ENCODE measurements at regions not wholly inside any gene's neighbourhood (a gene's known extent, or its start where the extent isn't known, plus 50 kb on each side); places are given as distances from the start of the nearest gene placed in this dataset.

DNA sequence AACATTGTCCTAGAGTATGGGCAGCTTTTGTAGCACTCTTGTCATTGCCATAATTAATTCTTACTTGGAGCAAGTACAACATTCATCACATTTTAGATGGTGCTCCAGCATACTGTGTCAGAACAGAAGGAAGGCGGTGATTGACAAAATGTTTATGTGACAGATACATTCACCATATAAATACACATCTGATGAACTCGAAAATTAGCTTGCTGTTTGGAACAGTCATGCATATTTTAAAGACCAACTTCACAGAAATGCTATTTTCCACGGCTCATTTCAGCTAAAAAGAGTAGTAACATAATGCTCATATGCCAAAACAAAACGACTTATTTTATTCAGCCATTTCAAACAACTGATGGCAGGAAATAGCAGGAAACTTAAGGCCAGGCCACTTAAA, 302.7 kb downstream of the MRPL39 start (continued):
- TF ChIP-seq, protein P1, sequence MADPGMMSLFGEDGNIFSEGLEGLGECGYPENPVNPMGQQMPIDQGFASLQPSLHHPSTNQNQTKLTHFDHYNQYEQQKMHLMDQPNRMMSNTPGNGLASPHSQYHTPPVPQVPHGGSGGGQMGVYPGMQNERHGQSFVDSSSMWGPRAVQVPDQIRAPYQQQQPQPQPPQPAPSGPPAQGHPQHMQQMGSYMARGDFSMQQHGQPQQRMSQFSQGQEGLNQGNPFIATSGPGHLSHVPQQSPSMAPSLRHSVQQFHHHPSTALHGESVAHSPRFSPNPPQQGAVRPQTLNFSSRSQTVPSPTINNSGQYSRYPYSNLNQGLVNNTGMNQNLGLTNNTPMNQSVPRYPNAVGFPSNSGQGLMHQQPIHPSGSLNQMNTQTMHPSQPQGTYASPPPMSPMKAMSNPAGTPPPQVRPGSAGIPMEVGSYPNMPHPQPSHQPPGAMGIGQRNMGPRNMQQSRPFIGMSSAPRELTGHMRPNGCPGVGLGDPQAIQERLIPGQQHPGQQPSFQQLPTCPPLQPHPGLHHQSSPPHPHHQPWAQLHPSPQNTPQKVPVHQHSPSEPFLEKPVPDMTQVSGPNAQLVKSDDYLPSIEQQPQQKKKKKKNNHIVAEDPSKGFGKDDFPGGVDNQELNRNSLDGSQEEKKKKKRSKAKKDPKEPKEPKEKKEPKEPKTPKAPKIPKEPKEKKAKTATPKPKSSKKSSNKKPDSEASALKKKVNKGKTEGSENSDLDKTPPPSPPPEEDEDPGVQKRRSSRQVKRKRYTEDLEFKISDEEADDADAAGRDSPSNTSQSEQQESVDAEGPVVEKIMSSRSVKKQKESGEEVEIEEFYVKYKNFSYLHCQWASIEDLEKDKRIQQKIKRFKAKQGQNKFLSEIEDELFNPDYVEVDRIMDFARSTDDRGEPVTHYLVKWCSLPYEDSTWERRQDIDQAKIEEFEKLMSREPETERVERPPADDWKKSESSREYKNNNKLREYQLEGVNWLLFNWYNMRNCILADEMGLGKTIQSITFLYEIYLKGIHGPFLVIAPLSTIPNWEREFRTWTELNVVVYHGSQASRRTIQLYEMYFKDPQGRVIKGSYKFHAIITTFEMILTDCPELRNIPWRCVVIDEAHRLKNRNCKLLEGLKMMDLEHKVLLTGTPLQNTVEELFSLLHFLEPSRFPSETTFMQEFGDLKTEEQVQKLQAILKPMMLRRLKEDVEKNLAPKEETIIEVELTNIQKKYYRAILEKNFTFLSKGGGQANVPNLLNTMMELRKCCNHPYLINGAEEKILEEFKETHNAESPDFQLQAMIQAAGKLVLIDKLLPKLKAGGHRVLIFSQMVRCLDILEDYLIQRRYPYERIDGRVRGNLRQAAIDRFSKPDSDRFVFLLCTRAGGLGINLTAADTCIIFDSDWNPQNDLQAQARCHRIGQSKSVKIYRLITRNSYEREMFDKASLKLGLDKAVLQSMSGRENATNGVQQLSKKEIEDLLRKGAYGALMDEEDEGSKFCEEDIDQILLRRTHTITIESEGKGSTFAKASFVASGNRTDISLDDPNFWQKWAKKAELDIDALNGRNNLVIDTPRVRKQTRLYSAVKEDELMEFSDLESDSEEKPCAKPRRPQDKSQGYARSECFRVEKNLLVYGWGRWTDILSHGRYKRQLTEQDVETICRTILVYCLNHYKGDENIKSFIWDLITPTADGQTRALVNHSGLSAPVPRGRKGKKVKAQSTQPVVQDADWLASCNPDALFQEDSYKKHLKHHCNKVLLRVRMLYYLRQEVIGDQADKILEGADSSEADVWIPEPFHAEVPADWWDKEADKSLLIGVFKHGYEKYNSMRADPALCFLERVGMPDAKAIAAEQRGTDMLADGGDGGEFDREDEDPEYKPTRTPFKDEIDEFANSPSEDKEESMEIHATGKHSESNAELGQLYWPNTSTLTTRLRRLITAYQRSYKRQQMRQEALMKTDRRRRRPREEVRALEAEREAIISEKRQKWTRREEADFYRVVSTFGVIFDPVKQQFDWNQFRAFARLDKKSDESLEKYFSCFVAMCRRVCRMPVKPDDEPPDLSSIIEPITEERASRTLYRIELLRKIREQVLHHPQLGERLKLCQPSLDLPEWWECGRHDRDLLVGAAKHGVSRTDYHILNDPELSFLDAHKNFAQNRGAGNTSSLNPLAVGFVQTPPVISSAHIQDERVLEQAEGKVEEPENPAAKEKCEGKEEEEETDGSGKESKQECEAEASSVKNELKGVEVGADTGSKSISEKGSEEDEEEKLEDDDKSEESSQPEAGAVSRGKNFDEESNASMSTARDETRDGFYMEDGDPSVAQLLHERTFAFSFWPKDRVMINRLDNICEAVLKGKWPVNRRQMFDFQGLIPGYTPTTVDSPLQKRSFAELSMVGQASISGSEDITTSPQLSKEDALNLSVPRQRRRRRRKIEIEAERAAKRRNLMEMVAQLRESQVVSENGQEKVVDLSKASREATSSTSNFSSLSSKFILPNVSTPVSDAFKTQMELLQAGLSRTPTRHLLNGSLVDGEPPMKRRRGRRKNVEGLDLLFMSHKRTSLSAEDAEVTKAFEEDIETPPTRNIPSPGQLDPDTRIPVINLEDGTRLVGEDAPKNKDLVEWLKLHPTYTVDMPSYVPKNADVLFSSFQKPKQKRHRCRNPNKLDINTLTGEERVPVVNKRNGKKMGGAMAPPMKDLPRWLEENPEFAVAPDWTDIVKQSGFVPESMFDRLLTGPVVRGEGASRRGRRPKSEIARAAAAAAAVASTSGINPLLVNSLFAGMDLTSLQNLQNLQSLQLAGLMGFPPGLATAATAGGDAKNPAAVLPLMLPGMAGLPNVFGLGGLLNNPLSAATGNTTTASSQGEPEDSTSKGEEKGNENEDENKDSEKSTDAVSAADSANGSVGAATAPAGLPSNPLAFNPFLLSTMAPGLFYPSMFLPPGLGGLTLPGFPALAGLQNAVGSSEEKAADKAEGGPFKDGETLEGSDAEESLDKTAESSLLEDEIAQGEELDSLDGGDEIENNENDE (IDR thresholded peaks at IDR 0.05; ENCODE audit: insufficient replicate concordance, low read length) = no peak
- TF ChIP-seq RBBP5 (IDR thresholded peaks at IDR 0.05; ENCODE audit: borderline replicate concordance, low read depth, low read length) = no peak
- no peak for TF ChIP-seq ZNF274 (IDR thresholded peaks at IDR 0.05; ENCODE audit: borderline replicate concordance, extremely low read depth, low read length)
- TF ChIP-seq CTCF (IDR thresholded peaks at IDR 0.05; ENCODE audit: control extremely low read depth in 1 of 3, insufficient read depth in 1 of 3, low read depth in 1 of 3, low read length in 3 of 3) = no peak
- TF ChIP-seq, protein P2, sequence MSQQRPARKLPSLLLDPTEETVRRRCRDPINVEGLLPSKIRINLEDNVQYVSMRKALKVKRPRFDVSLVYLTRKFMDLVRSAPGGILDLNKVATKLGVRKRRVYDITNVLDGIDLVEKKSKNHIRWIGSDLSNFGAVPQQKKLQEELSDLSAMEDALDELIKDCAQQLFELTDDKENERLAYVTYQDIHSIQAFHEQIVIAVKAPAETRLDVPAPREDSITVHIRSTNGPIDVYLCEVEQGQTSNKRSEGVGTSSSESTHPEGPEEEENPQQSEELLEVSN (IDR thresholded peaks at IDR 0.05) = no peak
- no peak for TF ChIP-seq TEAD4 (IDR thresholded peaks at IDR 0.05; ENCODE audit: low read depth, low read length)
- TF ChIP-seq FOSL1 (IDR thresholded peaks at IDR 0.05; ENCODE audit: insufficient read depth, low read depth, low read length) = no peak
- TF ChIP-seq SAP30 (IDR thresholded peaks at IDR 0.05; ENCODE audit: insufficient read depth, insufficient replicate concordance, low read length) = no peak
